Retina (tissue), 1 donor: ENCODE measurements at regions not wholly inside any gene's neighbourhood (a gene's known extent, or its start where the extent isn't known, plus 50 kb on each side); places are given as distances from the start of the nearest gene placed in this dataset.

Experiments
- DNase-seq: peaks from one replicate; pipeline ENCODE4 v3.0.0-alpha.2; 2016

DNA sequence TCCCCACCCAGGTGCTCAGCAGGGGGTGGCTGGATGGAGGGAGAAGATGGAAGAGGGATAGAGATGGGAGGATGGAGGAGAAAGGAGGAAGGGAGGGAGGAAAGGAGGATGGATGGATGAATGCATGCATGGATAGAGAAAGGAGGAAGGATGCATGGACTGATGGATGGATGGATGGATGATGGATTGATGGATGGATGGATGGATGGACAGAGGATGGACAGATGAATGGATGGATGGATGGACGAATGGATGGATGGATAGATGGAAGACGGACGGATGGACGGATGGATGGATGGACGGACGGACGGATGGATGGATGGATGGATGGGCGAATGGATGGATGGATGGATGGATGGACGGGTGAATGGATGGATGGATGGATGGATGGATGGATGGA lies 64.1 kb downstream of the NCOR2 start:
- no peak for DNase-seq

DNA sequence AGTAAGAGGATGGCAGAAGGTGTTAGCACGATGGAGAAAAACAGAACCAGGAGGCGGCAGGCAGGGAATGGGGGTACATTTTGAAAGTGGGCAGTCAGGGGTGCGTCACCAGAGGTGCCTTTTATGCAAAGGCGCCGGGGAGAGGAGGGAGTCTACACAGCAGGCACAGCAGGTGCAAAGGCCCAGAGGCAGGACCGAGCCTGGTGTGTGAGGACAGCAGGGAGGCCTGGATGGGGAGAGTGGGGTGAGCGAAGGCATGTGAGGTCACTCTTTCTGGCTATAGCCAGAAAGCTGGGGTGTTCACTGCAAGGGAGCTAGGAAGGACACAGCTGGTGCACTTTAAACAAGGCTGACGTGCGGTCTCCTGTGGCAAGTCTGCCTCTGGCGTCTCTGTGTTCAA lies 65.0 kb downstream of the NCOR2 start:
- DNase-seq = no peak

DNA sequence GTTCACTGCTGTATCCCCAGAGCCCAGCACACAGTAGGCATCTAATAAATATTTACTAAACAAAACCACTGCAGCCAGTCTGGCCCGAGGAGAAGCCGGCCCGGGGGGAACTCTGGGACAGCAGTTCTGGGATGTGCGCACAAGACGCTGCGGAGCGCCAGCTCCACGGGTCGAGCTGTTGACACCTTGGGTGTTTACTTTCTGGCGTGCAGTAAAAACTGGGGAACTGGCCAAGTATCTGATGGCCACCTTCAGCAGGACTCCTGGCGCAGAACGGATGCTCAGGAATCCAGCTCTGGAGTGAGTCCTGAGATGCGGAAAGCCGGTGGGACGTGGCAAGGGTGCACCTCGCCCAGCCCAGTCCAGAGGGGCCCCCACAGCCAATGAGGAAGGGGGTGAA lies 65.6 kb downstream of the NCOR2 start:
- DNase-seq = no peak

DNA sequence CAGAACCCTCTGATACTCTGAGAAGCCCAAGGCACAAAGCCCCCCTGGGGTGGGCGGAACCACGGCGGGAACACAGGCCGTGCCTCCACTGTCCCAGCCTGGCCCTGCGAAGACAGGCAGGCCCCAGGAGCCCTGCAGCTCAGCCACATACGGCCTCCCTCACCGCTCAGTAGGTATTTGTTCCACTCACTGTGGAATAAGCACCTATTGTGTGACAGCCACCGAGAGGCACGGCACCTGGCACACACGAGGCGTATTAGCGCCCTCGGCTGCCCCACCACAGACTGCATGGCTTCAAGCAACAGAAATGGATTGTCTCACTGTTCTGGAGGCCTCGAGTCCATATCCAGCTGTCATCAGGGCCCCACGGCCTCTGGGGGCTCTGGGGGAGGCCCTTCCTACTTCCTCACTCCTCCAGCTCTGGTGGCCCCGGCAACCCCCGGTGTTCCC lies 66.3 kb downstream of the NCOR2 start:
- peak; percentile 55 for DNase-seq

DNA sequence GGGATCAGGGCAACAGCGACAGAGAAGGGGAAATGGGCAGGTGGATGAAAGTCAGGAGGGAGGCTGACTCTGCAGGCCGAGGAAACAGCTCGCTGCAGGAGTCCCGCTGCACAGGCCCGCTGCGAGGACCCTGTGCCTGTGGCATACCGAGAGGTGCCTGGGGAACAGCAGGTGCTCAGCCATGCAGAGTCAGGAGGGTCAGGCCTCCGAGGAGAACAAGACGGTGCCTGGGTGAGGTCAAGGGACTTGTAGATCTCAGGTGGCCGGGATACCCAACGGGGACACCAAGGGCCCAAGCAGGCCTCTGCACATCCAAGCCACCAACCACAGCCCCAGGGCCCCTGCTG lies 67.5 kb downstream of the NCOR2 start:
- DNase-seq = no peak

DNA sequence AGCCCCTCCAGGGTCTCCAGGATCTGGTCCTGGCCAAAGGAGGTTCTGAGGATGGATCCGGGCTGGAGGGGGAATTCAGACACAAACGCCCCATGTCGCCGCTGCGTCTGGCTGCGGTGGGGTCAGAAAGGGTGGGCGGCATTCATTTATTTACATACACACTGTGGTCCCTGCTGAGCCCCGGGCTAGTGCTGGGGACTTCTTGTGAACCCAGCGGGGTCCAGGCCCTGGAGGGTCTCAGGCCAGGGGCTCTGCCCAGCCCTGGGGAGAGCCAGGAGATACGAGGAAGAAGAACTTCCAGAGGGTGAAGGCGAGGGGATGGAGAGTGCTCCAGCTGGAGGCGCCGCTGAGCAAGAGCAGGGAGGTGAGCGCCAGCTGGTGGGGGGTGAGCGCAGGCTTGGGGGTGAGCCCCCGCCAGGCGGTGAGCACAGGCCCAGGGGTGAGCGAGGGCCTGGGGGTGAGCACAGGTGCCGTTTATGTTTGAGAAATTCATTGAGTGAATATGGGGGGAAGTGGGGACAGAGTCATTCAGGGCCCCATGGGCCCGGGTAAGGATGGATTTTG lies 68.1 kb downstream of the NCOR2 start:
- no peak for DNase-seq

DNA sequence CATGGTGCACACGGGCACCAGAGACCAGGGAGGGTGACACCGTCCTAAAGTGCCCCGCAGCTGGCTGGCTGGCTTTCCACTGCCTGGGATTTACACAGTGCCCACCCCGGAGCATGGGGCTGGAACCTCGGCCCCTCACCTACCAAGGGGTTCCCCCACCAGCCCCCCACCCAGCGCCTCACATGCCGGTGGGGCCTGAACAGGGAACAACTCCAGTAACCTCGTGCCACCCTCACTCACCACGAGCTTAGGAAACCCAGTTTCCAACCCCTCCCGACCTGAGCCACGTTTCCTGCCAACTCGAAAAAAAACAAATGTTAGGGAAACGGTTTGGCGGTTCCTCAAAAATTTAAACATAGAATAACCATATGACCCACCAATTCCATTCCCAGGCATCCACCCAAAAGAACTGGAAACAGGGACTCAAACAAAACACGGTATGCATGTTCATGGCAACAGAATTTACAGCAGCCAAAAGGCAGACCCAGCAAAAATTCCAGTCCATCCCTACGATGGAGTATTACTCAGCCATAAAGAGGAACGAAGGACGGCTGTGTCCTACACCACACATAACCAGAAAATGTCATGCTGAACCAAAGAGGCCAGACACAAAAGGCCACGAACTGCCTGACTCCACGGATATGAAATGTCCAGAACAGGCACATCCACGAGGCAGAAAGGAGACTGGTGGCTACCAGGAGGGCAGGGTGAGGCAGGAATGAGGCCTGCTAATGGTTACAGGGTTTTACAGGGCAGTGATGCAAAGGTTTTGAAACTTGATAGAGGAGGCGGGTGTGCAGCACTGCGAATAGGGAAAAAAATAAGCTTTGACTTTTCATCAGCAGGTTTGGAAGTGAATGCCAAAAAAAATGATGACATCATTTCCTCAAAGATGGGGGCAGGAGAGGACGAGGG lies 68.9 kb downstream of the NCOR2 start:
- no peak for DNase-seq

DNA sequence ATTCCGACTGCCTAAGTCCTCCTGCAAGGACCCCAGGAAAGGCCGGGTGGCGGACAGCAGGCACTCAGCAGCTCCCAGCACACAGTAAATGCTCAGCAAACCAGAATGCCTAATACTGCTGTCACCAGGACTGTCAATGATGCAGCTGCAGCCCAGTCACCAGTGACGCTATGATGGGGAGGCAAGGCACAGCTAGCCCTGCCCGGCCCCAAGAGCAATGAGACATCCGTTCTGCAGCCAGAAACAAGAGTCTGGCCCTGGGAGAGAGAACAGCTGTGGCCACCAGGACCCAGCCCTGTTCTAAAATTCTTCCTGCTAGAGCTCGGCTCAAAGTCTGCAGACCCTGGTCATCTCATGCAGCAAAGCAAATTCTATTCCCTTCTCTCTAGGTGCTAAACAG lies 69.8 kb downstream of the NCOR2 start:
- DNase-seq = no peak

DNA sequence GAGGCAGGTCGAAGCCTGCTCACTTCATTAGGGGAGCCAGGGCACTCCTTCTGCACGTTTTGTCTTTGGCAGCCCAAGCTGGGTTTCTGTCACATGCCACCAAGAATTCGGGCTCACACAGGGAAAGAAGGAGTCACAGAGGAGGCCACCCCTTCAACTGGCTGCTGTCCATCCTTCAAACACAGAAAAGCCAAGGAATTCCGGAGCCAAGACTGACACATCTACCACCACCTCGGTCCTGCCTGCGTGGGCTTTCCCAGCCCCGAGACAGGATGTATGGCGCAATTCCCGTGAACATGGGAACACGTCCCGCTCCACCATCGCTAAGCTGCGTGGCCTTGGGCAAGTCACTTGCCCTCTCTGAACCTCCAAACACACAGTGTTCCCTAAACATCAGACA lies 70.4 kb downstream of the NCOR2 start:
- DNase-seq = no peak

DNA sequence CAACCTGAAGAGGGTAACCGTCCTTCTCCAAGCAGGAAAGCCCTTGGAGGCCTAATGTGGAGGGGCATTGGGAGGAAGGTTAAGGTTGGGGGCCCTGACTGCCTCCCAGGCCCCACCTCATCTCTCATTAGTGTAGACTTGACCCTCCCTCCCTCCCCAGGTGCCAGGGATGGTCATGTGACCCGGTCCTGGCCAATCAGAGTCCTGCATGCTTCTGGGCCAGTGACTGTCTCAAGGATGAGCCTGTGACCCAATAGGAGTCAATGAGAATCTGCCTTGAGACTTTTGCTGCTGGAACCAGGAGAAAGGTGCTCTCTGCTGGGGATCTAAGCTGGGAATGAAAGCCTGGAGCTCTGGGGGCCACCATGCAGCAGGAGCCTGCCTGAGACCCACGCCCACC lies 70.8 kb downstream of the NCOR2 start:
- no peak for DNase-seq

DNA sequence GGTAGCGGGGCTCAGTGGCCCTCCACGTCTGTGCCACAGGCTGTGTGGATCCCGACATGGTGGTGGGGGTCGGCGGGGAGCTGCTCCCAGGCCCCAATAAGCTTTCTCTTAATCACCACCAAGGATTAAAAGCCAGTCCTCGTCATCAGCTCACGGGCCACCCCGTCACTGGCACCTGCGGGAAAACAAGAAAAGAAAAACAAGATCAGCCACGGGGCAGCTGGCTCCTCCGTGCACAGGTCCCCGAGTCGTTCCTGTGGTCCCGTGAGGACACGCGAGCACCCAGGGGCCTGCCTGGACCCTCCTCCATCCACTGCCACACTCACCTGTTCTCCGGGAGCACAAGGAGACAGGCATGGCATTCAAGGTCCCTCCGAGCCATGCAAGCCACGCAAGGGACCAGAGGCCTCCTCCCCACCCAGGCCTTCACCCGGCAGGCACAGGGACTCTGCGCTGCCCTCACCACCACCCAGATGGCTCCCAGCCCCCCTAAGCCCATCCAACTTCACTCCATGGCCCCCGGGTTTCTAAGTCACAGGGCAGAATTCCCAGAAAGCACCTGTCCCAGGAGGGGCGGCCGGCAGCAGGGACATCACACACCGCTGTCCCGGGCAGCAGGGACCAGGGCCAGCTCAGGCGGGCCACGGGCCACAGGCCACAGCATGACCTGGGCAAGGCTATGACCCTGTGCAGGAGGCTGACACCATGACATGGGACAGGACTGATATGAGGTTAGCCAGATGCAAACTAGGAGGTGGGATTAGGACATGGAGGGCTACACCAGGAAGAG lies 72.0 kb downstream of the NCOR2 start:
- DNase-seq = no peak

DNA sequence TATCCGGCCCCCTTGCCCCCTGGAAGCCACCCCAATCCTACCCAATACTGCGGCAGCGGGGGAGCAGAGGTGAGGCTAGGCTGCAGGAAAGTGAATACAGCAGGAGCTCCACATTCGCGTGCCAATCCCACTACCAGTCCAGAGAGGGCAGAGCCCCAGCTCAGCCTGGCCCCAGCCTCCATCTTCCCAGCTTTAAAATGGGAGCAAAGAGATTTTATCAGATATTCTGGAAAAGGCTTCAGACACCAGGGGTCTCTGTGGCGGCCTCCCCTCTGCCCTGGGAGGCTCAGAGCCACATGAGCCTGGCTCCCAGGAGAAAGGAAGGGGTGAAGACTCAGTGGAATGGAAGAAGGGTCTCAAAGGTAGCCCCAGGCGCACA lies 72.7 kb downstream of the NCOR2 start:
- DNase-seq = no peak

DNA sequence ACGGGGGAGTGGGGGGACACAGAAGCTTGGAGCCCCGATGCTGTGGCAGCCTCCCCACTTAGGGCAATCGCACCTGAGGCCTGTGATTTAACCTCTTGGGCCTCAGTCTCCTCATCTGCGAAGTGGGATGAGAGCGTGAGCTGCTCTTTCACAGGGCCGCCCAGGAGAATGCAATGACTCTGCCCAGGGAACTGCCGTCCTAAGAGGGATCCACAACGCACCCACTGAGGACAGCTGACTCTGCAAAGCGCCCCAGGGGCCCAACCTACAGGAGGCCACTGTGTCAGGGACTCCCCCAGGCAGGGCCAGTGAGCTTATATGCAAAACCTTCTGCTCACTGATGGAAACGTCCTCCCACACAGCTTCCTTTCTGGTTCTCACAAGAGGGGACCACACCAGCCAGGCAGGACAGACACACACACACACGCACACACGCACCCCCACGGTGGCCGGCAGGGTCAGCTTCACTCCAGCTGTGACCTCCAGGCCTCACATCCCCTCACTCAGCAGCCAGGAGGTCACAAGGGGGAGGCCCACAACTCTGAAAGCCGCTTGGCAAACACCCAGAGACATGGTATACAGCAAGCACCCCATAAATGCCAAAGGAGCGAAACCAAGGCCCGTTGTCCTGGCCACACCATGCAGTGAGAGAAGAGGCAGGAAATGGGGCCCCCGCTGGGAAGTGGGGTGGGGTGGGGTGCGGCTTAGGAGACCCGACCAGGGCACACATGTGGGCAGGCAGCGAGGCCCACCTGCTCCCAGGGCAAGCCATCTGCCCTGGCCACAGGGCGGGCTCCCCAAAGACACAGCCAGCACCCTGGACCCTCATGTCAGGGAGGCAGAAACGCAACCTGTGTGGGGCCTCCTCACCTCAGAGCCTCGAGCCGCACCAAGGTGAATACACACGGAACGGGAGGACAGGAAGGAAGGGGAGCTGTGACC lies 73.3 kb downstream of the NCOR2 start:
- DNase-seq = no peak

DNA sequence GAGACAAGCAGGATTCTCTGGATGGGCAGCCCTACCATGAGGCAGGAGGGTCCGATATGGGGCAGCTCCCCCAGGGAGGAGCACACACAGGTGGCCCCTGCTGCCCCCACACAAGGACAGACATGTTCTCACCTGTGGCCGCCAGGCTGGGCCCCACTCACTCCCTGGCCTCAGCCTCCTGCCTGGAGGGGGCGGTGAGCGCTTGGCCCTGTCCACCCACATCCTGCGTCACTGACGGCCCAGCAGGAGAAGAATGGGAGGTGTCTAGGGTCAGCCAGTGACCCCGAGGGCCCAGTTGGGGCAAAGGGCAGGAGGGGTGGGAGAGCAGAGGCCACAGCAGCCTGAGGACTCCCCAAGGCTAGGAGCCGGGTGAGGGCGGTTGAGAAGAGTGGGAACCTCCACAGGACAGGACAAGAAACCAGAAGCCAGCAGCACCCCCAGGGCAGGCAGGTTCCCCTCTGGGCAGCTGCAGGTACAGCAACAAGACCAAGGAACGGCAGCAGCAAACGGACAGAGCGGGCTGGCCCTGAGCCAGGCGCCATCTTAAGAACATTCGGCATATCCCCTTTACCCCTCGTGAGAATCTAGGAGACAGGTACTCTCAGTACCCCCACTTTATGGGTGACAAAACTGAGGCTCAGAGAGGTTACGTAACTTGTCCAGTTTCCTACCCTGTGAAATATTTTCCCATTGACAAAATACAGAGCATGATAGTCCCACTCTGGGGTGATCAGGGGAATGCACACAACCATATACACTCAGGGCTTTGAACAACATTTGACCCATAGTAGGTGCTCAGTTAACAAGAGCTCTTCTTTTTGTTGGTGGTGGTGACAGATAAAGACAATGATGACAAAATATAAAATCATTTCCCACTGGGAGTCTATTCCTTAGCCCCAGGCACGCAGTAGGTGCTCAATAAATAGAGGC lies 74.3 kb downstream of the NCOR2 start:
- DNase-seq = no peak

DNA sequence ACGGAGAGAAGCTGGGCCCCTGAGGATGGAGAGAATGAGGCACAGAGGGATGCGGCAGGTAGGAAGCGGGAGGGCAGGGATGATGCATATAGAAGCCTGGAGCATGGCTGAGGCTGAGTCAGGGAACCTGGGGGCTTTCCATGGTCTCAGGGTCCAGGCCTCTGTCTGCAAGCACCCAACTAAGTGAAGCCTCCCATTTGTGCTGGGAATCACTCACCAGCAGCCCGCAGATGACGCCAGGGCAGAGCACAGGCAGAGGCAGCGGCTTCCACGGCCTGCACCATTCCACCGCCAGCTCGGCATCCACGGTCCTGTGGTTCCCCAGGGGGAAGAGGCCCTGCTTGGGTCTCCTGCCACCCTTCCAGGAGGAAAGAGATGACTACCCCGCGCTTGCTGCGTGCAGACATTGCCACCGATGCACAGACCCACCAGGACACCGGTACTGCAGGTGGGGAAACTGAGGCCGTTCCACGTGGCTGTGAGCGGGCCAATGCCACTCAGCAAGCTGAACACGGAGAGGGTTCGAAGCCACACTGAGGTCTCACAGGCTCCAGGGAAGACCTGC lies 75.5 kb downstream of the NCOR2 start:
- no peak for DNase-seq

DNA sequence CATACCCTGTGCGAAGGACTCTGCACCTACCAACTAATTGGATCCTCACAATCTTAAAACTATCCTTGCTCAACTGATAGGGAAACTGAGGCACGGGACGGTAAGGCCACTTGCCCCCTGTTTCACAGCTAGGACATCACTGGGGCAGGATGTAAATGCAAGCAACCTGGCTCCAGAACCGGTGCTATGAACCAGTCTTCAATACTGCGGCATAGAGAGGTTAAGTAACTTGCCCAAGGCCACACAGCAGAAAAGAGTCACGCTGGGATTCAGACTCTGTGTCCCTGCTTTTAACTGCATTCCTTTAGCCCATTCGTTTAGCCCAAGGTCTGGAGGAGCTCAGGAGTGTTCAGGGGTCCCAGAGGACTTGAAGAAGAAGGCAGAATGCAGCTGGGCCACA lies 76.1 kb downstream of the NCOR2 start:
- DNase-seq = no peak

DNA sequence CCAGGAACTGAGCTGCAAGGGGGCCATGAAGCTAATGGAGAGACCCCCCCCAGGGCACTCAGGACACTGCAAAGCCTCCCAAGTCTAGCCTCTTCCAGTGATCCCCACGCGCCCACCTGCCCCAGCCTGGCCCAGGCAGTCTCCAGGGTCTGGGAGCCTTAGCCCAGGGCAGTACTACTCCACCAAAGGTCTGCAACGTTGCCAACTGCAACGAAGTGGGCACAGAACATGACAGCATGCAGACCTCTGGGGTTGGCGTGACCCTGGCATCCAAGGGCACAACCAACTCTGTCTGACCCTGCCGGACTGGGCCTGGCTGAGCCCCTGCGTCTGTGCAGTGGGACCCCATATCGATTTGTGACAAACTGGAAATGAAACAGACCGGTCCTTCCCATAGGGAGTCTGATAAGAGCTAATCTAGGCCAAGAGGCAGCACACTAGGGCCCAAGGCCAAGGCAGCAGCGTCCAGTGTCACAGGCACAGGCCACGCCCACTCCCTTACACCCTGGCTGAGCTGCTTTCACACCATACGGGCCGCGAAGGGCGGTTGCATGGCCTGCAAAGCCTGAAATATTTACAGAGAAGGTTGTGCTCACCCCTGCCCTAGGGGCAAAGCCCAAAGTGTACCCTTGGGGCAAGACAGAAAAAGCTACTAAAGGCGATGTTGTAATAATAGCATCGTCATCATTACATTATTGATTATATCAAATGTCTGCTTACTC lies 76.7 kb downstream of the NCOR2 start:
- DNase-seq = peak; percentile 32

DNA sequence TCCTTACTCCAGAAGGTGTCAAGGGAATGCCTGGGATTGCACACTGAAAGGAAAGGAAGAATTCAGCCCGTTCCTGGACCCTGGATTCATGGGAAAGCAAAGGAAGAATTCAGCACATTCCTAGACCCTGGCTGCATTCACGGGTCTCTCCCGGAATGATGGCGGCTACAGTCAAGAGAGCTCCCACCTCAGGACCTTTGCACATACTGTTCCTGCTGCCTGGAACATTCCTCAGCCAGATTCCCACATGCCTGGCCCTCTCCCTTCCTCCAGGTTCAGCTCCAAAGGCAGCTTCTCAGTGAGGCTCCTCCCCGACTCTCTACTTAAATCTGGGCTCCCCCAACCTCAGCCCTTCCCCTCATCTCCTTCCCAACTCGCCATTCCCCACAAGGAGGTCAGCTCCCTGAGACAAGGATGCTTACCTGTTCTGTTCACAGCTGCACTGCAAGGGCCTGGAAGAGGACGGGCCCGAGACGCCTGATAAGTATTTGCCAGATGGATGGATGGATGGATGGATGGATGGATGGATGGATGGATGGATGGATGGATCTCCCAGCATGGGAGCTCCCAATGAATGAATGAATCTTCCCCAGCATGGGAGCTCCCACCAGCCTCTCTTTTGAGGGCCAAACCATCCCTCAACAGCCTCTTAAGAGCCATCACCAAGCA lies 77.4 kb downstream of the NCOR2 start:
- no peak for DNase-seq

DNA sequence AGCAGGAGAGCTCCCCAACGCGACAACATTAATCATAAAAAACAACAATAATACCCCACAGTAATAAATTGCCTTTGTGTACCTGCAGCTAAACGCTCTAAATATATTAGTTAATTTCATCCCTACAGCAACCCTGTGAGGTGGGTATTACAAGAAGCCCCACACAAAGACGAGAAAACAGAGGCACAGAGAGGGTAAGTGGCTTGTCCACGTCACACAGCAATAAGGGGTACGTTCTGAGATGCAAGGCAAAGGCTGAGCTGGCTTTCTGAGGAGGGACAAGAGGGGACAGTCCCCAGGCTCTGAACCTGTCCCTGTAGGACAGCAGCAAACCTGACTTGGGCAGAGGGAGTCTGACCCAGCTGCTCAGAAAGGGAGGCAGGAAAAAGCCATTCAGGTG lies 78.2 kb downstream of the NCOR2 start:
- DNase-seq = no peak

DNA sequence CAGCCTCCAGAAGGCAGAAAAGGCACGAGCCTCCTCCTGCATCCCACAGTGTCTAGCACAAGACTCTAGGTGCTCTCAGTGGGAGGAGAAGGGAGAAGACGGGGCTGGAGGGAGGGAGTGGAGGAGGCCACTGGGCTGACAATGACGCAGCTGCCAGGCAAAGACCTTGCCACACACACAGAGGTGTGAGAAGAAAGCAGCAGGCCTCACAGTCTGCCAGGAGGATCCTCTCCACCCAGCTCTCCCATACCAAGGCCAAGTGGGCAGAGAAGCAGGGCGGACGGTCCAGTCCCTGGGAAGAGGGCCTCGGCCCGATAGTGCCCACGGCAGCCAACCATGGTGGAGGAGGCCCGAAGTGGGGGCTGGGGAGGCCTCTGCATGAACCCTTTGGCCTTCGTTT lies 78.9 kb downstream of the NCOR2 start:
- no peak for DNase-seq
